ENCODE measurements at regions not wholly inside any gene's neighbourhood (a gene's known extent, or its start where the extent isn't known, plus 50 kb on each side); places are given as distances from the start of the nearest gene placed in this dataset.

DNA sequence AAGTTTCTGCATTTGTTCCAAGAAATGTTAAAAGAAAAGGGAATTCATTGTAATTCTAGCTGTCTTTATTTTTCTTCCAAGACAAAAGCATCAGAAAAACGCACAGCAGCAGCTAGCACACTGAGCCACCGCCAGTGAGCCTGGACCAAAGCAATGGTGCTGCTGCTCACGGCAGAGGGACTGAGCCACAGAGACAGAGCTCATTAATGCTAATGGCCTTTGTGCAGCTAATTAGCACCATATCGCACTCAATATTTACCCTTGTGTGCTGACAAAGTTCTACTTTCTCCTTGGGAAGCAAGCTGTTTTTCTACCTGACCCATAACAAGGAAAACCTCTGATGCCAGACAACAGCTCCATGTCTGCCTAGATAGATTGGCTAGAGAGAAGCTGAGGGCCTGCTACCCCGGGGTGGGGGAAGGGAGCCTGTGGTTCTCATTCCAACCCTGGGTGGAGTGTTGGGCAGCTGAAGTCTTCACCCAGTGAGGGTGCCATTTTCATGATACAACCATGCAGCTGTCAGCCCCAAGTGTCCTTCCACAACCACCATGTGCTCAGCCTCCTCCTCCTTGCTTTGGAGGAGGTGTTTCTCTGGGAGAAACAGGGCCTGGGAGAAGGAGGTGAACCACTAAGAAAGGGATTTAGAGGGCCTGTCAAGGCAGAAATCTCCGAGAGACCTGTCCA is 131.1 kb upstream of the NCAM1 start:
- no peak for TF ChIP-seq POLR2A (IDR thresholded peaks at IDR 0.05; ENCODE audit: low read depth, low read length)
- no peak for TF ChIP-seq POLR2AphosphoS5 (IDR thresholded peaks at IDR 0.05; ENCODE audit: low read depth, low read length)

All from GM12891 (cell line).